Cardiac muscle cell (in vitro differentiated cells and primary cell): ENCODE measurements at regions not wholly inside any gene's neighbourhood (a gene's known extent, or its start where the extent isn't known, plus 50 kb on each side); places are given as distances from the start of the nearest gene placed in this dataset.

ENCODE experiments used
- DNase-seq, 2 donors: peaks; one replicate each; pipeline versions ENCODE4 v3.0.0 to v3.0.0-alpha.2; 2010 to 2017; ENCODE audit warnings: low read depth in 1 of 2, low spot score in 1 of 2
- H3K27ac ChIP-seq: fragments of 200-600 bp; sonication (generic); 2 replicates; pipeline ENCODE4 v1.5.1; 2016
- H3K27me3 ChIP-seq: fragments of 200-600 bp; sonication (generic); 2 replicates; pipeline ENCODE4 v1.6.0; 2016; ENCODE audit warnings: control low read depth
- H3K36me3 ChIP-seq: fragments of 200-600 bp; sonication (generic); 2 replicates; pipeline ENCODE4 v1.5.1; 2016; ENCODE audit warnings: control low read depth
- H3K4me1 ChIP-seq: fragments of 200-600 bp; sonication (generic); 2 replicates; pipeline ENCODE4 v1.8.1; 2017; ENCODE audit warnings: low read depth, mild to moderate bottlenecking, mixed run types
- H3K4me3 ChIP-seq: fragments of 200-600 bp; sonication (generic); 2 replicates; pipeline ENCODE4 v1.5.1; 2016; ENCODE audit warnings: mild to moderate bottlenecking
- H3K9me3 ChIP-seq: fragments of 200-600 bp; sonication (generic); 2 replicates; pipeline ENCODE4 v1.5.1; 2017; ENCODE audit warnings: low read depth, mild to moderate bottlenecking, control low read depth
- CTCF ChIP-seq: IDR thresholded peaks from 2 replicates; pipeline ENCODE4 v1.5.1; 2012; ENCODE audit warnings: low read depth, mild to moderate bottlenecking, low read length

GRCh38 chr17:34169496-34169895, 85.6 kb upstream of the CCL2 start:
- Histone ChIP-seq H3K4me1 (no peaks in the 10 kb centered on the region), H3K27me3 (no peaks in the 10 kb centered on the region)
- no peak for DNase-seq

GRCh38 chr17:34171245-34171818, 83.8 kb upstream of the CCL2 start:
- Histone ChIP-seq H3K4me3 (no peak overlapping the region), H3K4me1 (no peaks in the 10 kb centered on the region), H3K36me3 (no peaks in the 10 kb centered on the region), H3K27me3 (no peaks in the 10 kb centered on the region), H3K9me3 (no peaks in the 10 kb centered on the region), H3K27ac (no peak overlapping the region)
- peak; percentile 66 to 79 for DNase-seq
- peak; percentile 97 for TF ChIP-seq CTCF

More at GRCh38 chr17:34169496-34169895, 85.6 kb upstream of the CCL2 start:
- H3K36me3 ChIP-seq, result no peaks in the 10 kb centered on the region
- H3K9me3 ChIP-seq, result no peaks in the 10 kb centered on the region
- no peak overlapping the region for H3K4me3 ChIP-seq
- TF ChIP-seq CTCF, result no peak
- H3K27ac ChIP-seq, result no peak overlapping the region

- Histone ChIP-seq H3K9me3 (no peaks in the 10 kb centered on the region), H3K27me3 (no peaks in the 10 kb centered on the region), H3K4me1 (no peaks in the 10 kb centered on the region), H3K4me3 (no peak overlapping the region), H3K36me3 (no peaks in the 10 kb centered on the region), H3K27ac (no peak overlapping the region)
- no peak for DNase-seq
- TF ChIP-seq CTCF, result no peak
These were observed 82.6 kb upstream of the CCL2 start for GRCh38 chr17:34172390-34172918.

DNA sequence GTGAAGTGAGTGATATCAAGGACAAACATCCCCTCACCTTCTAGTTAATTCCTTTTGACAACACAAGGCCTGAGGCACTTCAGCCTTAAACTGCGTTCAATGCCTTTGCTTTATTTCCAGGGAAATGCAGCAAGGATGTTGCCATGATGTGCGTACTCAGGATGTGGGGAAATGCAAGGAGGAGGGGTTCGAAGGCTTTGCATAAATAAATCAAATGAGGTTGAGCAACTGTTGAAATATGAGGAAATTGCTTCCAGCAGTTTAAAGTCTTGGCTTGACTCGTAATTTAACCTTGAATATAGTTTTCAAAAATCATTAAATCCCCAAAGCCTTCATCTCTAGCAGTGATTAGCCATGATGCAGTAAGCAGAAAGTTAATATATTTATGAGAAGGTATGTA, 81.8 kb upstream of the CCL2 start:
- TF ChIP-seq CTCF, result no peak
- Histone ChIP-seq H3K9me3 (no peaks in the 10 kb centered on the region), H3K27me3 (no peaks in the 10 kb centered on the region), H3K4me3 (no peak overlapping the region), H3K27ac (no peak overlapping the region), H3K4me1 (no peaks in the 10 kb centered on the region), H3K36me3 (no peaks in the 10 kb centered on the region)
- DNase-seq, result peak in 1 of 2 donors; percentile 73

DNA sequence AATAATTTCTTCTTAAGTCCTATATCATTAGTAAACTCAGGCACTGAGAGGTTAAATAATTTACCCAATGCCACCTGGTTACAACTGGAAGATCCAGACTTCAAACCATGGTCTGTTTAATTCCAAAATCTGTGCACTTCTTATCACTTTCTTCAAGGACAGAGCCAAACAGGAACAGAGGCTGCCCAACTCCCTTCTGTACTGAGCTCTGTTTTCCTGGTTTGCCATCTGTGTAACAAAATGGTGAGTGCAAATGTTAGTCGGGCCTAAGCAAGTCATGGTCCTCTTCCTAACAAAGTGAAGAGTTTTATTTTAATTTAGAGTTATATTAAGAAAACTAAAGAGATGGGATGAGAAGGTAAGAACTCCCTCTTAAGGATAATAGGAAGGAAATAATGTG, 80.6 kb upstream of the CCL2 start:
- no peak overlapping the region for H3K27ac ChIP-seq
- no peak for DNase-seq
- no peaks in the 10 kb centered on the region for H3K27me3 ChIP-seq
- H3K36me3 ChIP-seq, result no peaks in the 10 kb centered on the region
- no peaks in the 10 kb centered on the region for H3K4me1 ChIP-seq
- no peak for TF ChIP-seq CTCF
- H3K4me3 ChIP-seq, result no peak overlapping the region
- no peaks in the 10 kb centered on the region for H3K9me3 ChIP-seq
